ENCODE measurements at regions not wholly inside any gene's neighbourhood (a gene's known extent, or its start where the extent isn't known, plus 50 kb on each side); places are given as distances from the start of the nearest gene placed in this dataset.

DNA sequence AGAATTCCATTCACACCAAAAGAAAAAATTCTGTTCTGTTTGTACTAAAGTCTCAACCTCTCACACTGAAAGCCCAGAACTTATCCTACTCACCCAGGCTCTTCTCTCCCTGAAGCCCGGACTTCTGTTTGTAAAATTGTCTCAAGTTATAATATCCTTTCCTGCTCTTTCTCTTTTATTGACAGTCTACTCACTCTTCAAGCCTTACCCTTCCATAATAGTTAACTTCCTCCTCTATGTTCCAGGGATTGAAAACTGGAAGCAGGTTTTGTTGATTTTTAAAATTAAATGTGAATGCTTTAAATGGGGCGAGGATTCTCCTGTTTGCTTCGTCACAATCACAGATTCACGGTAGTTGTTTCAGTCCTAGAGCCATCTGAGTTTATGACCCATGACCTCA, 51.7 kb upstream of the CCDC112 start:
- no peaks in the 10 kb centered on the region for H3K27me3 ChIP-seq (ENCODE audit: control insufficient read depth, insufficient read depth, low read length)
- H2BK5ac ChIP-seq (ENCODE audit: low read depth, low read length, poor library complexity, severe bottlenecking): no peak overlapping the region
- DNase-seq (no peak), ATAC-seq (ENCODE audit: low read depth) (no peak)
- H3K9ac ChIP-seq (ENCODE audit: low read depth, low read length): no peak overlapping the region
- H3K18ac ChIP-seq (ENCODE audit: low read depth, low read length): no peak overlapping the region
- no peak overlapping the region for H3K23ac ChIP-seq (ENCODE audit: low read depth, low read length)
- H2BK20ac ChIP-seq (ENCODE audit: low read depth, low read length): no peak overlapping the region
- no peak overlapping the region for H3K56ac ChIP-seq (ENCODE audit: extremely low read depth, insufficient read depth, low read length)
- no peak overlapping the region for H2AFZ ChIP-seq (replicated peaks; ENCODE audit: low read length, poor library complexity)
- H3K14ac ChIP-seq (replicated peaks; ENCODE audit: low read depth, low read length): no peak overlapping the region
- H4K20me1 ChIP-seq (ENCODE audit: insufficient read depth, low read length): no peaks in the 10 kb centered on the region
- TF ChIP-seq RAD21 (IDR thresholded peaks at IDR 0.05; ENCODE audit: low read length) (no peak), RCOR1 (IDR thresholded peaks at IDR 0.05; ENCODE audit: insufficient replicate concordance, low read length) (no peak), RFX5 (IDR thresholded peaks at IDR 0.05; ENCODE audit: low read depth, low read length) (no peak), SMC3 (IDR thresholded peaks at IDR 0.05; ENCODE audit: low read depth, low read length) (no peak), MAFK (IDR thresholded peaks at IDR 0.05; ENCODE audit: low read depth, low read length) (no peak), CEBPB (IDR thresholded peaks at IDR 0.05; ENCODE audit: low read depth, low read length) (no peak), POLR2A (IDR thresholded peaks at IDR 0.05; ENCODE audit: low read depth, low read length) (no peak), MAZ (IDR thresholded peaks at IDR 0.05; ENCODE audit: borderline replicate concordance, low read depth, low read length) (no peak), FOS (IDR thresholded peaks at IDR 0.05; ENCODE audit: low read depth, low read length) (no peak), CHD1 (IDR thresholded peaks at IDR 0.05; ENCODE audit: low read depth, low read length) (no peak), BHLHE40 (IDR thresholded peaks at IDR 0.05; ENCODE audit: low read depth, low read length) (no peak), MXI1 (IDR thresholded peaks at IDR 0.05; ENCODE audit: borderline replicate concordance, low read depth, low read length) (no peak), NFE2L2 (IDR thresholded peaks at IDR 0.05; ENCODE audit: low read depth, low read length) (no peak)
- TF ChIP-seq, protein P1, sequence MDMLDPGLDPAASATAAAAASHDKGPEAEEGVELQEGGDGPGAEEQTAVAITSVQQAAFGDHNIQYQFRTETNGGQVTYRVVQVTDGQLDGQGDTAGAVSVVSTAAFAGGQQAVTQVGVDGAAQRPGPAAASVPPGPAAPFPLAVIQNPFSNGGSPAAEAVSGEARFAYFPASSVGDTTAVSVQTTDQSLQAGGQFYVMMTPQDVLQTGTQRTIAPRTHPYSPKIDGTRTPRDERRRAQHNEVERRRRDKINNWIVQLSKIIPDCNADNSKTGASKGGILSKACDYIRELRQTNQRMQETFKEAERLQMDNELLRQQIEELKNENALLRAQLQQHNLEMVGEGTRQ (IDR thresholded peaks at IDR 0.05; ENCODE audit: low read depth, low read length): no peak
- TF ChIP-seq, protein P2, sequence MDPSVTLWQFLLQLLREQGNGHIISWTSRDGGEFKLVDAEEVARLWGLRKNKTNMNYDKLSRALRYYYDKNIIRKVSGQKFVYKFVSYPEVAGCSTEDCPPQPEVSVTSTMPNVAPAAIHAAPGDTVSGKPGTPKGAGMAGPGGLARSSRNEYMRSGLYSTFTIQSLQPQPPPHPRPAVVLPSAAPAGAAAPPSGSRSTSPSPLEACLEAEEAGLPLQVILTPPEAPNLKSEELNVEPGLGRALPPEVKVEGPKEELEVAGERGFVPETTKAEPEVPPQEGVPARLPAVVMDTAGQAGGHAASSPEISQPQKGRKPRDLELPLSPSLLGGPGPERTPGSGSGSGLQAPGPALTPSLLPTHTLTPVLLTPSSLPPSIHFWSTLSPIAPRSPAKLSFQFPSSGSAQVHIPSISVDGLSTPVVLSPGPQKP (IDR thresholded peaks at IDR 0.05; ENCODE audit: borderline replicate concordance, low read depth, low read length): no peak
- in situ Hi-C loops (cut with MboI; ENCODE audit: low sequenced_read_pairs): no loop called here
- no TSS peak for BruUV-seq (replicated peaks)
- ChIA-PET POLR2A (ENCODE audit: unreplicated experiment) (no interaction called here), CTCF (no interaction called here)
- peaks cover 9% of the 10 kb centered on the region for H3K9me1 ChIP-seq (ENCODE audit: insufficient read depth, low read length)
- no peaks in the 10 kb centered on the region for H3K36me3 ChIP-seq (ENCODE audit: control insufficient read depth, insufficient read depth, low read length)
- H2BK15ac ChIP-seq (ENCODE audit: low read depth, low read length): no peak overlapping the region
- intact Hi-C loops (cut with micrococcal nuclease): no loop called here
- no peaks in the 10 kb centered on the region for H3K79me1 ChIP-seq (ENCODE audit: low read depth in 1 of 2, low read length in 2 of 2)
- H3K9me3 ChIP-seq (ENCODE audit: control insufficient read depth, insufficient read depth, low read length): no peaks in the 10 kb centered on the region
- no peak overlapping the region for H3K4ac ChIP-seq (ENCODE audit: low read depth, low read length)
- H3K27ac ChIP-seq (ENCODE audit: insufficient read depth, low read length): no peak overlapping the region
- dilution Hi-C loops (cut with HindIII; ENCODE audit: low sequenced_read_pairs, unreplicated experiment): no loop called here
- no peak overlapping the region for H3K4me3 ChIP-seq (ENCODE audit: insufficient read depth, low read depth, low read length)
- H2BK120ac ChIP-seq (ENCODE audit: low read depth, low read length): no peak overlapping the region
- H3K4me1 ChIP-seq (ENCODE audit: control insufficient read depth, insufficient read depth, low read length): peaks cover 5% of the 10 kb centered on the region
- H4K91ac ChIP-seq (ENCODE audit: insufficient read depth, low read depth, low read length): no peak overlapping the region
- no peak overlapping the region for H2AK5ac ChIP-seq (ENCODE audit: low read depth, low read length)
- H2AK9ac ChIP-seq (replicated peaks; ENCODE audit: low read depth, low read length, poor library complexity): no peak overlapping the region
- no CpG with 5 or more reads among the region's 4 CpGs for WGBS, 2 experiments (ENCODE audit: extremely low coverage in 2 of 2, insufficient read length in 1 of 2)
- H3K4me2 ChIP-seq (ENCODE audit: low read depth, low read length): no peak overlapping the region
- H4K5ac ChIP-seq (ENCODE audit: low read depth, low read length): no peak overlapping the region
- no peak overlapping the region for H4K8ac ChIP-seq (ENCODE audit: low read depth in 2 of 2, low read length in 2 of 2)

All from IMR-90 (cell line).